ENCODE measurements at regions not wholly inside any gene's neighbourhood (a gene's known extent, or its start where the extent isn't known, plus 50 kb on each side); places are given as distances from the start of the nearest gene placed in this dataset.
"Not testable (repeated sequence)": the region's sequence is repeated elsewhere in the genome, so short reads cannot be mapped to it uniquely, and the experiment has no call there.

- no peak for DNase-seq
Measured at GRCh38 chr5:82596451-82596850, 318.3 kb upstream of the RPS23 start.

- DNase-seq, result no peak
Measured at GRCh38 chr5:82595113-82595512, 317.0 kb upstream of the RPS23 start.

DNA sequence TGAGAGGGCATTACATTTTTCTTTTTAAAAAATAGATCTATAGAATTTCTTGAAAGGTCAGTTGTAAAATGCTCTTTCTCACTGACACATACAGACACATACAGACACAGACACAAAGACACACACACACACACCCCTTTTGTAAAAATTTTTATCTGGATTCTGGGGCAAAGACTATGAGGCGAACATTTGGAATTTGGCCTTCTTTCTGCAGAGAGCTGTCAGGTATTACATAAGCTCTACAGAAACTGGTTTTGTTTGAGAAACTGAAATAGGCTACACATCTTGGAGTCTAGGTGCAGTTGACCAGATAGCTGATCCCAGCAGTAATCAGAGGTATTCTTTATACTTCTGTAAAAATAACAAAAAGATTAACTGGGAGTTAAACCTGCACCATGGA is 315.9 kb upstream of the RPS23 start:
- DNase-seq, result no peak

DNA sequence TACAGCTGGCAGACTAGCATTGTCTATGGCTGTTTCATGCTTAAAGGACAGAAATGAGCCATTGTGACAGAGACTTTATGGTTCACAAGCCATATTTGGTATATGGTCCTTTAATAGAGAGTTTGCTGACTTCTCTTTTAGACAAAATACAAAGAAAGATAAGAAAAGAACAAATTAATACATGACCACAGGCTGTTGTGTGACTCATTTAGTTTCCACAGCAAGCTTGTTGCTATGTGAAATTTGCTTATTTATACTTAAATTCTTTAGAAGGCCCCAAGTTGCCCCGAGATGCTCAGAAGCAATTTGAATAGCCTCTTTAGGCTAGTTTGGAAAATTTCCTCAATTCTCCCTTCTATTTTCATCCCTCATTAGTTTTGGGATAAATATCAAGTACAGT is 315.3 kb upstream of the RPS23 start:
- DNase-seq, result no peak

- DNase-seq, result no peak
Measured at GRCh38 chr5:82591021-82591515, 312.9 kb upstream of the RPS23 start.

DNA sequence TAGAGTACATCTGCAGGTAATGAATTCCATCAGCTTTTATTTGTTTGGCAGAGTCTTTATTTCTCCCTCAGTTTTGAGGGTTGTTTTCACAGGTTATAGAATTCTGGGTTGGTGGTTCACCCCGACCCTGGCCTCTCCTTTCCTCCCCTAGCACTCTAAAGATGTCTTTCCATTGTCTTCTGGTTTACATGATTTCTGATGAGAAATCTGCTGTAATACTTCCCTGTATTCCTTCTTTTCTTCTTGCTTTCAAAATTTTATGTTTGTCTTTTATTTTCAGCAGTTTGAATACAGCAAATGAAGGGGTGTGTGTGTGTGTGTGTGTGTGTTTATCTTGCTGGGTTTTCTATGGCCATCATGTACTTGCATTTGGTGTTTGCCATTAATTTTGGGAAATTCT is 312.0 kb upstream of the RPS23 start:
- no peak for DNase-seq

DNA sequence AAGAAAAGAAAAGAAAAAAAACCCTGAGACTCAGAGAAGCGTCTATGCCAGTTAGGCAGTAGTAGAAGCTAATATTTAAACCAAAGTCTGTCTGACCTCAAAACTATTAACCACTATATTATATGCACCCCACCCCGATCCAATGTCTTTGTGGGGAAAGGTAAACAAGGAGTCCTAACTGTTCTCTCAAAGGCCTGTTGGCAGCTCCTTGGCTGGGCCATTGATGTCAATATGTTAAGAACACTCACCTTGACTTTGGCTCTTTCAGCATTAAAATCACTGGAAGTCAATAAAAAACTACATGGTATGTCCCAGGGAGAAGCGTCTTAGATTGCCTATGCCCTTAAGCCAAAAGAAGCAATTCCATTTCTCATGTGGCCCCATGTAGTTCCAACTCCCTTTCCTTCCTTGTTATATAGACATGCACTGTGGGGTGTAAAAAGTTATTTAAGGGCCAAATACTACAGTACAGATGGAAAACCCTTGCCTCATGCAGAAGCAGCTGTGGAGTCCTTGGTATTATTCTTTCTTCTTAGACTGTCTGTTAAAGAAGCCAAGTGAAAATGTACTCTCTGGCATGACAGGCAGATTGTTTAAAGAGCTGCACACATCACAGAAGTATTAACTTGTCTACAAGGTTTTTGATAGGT is 308.6 kb upstream of the RPS23 start:
- DNase-seq, result no peak

DNA sequence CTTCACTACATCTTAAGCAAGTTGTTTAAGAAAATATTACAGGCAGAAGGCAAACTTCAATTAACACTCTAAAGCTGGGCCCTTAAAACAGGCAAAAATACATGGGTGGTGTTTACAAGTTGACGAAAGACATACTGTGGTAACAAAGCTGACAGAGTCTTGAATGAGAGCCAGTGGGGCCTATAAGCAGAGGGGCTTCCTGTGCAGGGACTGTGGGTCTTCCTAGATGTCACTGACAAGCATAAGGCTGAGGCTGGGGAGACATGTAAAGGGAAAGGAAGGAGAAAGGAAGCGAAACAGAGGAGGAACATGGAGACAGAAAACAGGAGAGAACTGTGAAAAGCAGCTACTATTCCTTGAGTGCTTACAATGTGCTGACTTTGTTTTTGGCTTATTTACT is 308.0 kb upstream of the RPS23 start:
- DNase-seq, result no peak

DNA sequence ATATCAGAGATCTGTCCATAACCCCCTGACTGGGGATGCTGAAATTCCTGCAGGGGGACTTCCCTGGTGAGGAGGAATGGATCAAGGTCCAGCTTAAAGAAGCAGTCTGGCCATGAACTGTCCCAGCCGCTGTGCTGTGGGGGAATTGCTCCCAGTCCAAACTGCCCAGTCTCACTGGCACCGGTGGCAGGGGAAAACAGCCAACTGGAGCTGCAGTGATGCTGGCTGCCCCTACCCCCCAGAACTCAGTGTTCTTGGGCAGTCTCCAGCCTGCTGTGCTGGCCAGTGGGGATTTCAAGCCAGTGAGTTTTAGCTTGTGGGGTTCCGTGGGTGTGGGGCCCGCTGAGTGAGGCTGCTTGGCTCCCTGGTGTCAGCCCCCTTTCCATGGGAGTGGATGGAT is 306.5 kb upstream of the RPS23 start:
- no peak for DNase-seq

- DNase-seq, result not testable (repeated sequence)
Measured at GRCh38 chr5:82583331-82583730, 305.2 kb upstream of the RPS23 start.

DNA sequence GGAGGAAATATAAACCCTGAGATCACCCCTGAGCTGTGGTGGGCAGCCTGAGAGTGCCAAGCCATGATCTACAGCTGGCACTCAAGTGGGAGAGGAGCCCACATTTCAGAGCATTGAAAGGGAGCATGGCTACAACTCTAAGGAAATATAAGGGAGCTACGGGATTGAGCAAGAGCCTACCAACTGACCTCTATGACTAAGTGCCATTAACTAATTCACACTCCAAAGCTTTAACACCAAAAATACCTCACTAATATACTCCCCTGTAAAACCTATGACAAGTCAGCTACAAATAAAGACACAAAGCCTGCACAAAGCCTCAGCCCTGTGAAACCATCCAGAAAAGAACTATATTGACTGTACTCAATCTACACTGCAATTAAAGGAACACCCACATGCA is 286.8 kb upstream of the RPS23 start:
- no peak for DNase-seq

DNA sequence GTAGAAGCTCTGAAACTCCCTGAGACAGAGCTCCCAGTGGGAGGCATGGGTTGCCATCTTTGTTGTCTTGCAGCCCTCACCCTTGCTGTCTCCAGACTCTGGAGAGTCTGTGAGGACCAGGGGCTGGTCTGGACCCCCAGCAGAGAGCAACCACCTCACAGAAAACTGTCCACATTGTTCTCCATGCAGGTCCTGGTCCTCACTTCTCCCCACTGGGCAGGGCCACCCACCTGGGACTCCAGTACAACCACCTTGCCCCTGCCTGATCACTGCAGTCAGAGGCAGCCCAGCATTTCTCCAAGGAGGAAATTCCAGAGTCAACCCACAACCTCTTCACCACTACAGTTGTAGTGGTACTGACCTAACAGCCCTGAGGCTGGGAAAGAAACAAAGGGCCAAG is 285.6 kb upstream of the RPS23 start:
- DNase-seq, result no peak

GRCh38 chr5:82562696-82563240 is 284.6 kb upstream of the RPS23 start:
- no peak for DNase-seq

GRCh38 chr5:82561797-82562196 is 283.6 kb upstream of the RPS23 start:
- DNase-seq, result no peak

DNA sequence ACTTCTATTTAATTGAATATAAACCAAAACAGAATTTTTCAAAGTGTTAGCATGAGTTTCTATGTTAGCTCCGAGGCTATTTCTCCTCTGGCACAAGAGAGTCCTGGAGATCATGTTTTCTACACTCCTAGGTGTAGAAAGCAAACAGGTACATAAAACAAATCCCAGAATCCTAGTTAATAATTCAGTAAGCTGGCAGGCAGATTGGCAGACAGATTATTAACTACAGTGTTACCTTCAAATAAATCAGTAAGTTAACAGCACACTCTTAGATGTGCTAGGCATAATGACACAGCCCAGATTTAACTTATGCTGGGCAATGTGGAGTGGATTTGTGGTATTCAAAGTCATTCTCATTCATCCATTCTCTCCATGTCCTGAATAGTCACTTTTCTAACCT is 282.8 kb upstream of the RPS23 start:
- DNase-seq, result no peak

DNA sequence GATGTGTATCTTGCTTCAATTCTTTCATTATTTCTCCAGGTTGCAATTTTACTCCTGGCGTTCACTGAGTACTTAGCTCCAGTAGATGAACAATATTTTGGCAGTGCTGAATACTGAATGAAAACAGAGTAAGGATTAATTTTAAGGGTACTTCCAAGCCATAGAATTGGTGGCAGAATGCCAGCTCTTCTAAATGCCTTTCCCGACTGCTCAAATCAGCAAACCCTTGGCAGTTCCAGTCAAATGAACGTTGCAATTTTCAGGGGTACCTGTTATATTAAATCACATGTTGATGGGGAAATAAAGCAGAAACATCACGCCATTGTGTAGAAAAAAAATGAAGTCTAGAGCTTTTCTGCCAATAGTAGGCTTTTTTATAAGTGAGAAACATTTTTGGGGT is 282.4 kb upstream of the RPS23 start:
- no peak for DNase-seq

GRCh38 chr5:82551840-82552385 is 273.8 kb upstream of the RPS23 start:
- DNase-seq, result no peak

- DNase-seq, result no peak
Measured at GRCh38 chr5:82551192-82551591, 273.0 kb upstream of the RPS23 start.

DNA sequence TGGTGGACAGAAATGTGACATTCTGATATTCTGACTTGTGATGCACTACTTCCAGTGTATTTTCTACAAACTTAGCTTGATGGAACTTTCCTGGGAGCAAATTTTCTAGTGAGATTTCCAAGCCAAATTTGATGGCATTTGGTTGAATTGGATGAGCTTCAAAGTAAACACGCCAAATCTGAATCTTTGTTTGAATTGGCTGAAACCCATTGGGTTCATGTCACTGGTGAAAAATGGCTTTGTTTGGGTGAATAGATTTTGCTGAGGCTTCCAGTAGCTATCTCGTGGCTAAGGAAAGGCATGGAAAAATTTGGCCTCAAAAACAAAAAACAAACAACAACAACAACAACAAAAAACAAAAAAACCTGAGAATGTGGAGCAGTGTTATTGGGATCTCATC is 271.1 kb upstream of the RPS23 start:
- DNase-seq, result no peak

DNA sequence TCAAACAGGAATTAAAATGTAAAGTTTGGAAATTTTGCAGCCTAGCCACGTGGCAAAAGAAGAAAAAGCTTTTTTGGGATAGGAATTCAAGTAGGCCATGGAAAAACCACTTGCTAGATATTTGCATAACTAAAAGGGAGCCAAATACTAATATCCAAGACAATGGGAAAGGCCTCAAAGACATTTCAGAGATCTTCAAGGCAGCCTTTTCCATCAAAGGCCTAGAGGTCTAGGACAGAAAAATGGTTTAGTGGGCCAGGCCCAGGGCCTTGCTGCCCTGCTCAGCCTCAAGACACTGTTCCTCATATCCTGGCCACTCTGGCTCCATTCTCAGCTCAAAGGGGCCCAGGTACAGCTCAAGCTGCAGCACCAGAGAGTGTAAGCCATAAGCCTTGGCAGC is 265.9 kb upstream of the RPS23 start:
- no peak for DNase-seq

GRCh38 chr5:82540301-82540700 is 262.1 kb upstream of the RPS23 start:
- DNase-seq, result no peak

DNA sequence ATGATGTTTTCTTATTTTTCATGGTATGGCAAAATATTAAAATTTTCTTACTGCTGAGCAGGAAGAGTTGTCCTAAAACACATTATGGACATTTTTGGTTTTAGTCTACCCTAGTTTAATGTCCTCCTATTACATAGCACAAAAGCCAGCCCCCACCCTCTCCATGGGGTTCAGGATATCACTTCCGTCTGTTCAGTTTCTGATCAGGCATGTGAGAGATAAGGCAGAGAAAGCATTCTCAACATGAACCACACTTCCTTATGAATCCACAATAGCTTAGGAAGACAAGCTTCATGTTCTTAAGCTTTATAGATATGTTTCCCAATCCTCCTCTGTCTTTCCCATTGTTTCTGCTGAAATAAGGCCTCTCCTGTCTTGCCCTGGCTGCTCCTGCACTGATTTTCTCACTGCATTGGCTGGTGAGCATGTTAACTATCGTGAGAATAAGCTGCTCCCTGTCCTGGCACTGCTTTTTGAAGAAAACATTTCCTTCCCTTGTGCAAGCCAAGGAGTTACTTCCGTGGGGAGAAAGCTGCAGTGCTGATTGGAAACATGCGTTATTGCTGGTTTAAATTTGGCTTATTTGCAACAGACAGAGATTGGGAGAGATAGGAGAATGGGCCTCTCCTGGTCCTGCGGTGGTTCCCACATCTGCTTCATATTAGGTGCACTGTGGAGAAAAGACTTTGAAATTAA is 260.3 kb upstream of the RPS23 start:
- no peak for DNase-seq

- DNase-seq, result no peak
Measured at GRCh38 chr5:82537687-82538306, 259.6 kb upstream of the RPS23 start.

- DNase-seq, result no peak
Measured at GRCh38 chr5:82534986-82535385, 256.8 kb upstream of the RPS23 start.
